ENCODE measurements at regions not wholly inside any gene's neighbourhood (a gene's known extent, or its start where the extent isn't known, plus 50 kb on each side); places are given as distances from the start of the nearest gene placed in this dataset.

DNA sequence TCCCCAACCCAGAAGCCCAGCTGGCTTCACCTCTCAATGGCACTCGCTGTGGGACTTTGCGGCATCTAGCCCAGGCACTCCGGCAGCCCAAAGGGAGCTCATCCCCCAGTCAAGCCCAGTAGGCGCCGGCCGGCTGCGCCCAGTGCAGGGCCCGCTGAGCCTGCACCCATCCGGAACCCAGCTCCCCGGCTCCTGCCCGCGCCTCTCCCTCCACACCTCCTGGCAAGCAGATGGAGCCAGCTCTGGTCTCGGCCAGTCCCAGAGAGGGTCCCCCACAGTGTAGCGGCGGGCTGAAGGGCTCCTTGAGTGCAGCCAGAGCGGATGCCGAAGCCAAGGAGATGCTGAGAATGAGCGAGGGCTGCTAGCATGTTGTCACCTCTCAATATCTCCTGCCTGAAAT, 116.8 kb upstream of the UGT8 start:
- TF ChIP-seq, protein P1, sequence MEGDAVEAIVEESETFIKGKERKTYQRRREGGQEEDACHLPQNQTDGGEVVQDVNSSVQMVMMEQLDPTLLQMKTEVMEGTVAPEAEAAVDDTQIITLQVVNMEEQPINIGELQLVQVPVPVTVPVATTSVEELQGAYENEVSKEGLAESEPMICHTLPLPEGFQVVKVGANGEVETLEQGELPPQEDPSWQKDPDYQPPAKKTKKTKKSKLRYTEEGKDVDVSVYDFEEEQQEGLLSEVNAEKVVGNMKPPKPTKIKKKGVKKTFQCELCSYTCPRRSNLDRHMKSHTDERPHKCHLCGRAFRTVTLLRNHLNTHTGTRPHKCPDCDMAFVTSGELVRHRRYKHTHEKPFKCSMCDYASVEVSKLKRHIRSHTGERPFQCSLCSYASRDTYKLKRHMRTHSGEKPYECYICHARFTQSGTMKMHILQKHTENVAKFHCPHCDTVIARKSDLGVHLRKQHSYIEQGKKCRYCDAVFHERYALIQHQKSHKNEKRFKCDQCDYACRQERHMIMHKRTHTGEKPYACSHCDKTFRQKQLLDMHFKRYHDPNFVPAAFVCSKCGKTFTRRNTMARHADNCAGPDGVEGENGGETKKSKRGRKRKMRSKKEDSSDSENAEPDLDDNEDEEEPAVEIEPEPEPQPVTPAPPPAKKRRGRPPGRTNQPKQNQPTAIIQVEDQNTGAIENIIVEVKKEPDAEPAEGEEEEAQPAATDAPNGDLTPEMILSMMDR (conservative IDR thresholded peaks at IDR 0.05; ENCODE audit: low read depth, low read length), result no peak
- no peak for TF ChIP-seq EZH2 (IDR thresholded peaks at IDR 0.05; ENCODE audit: borderline replicate concordance, low read depth, low read length, poor library complexity, severe bottlenecking)
